Pancreas (tissue), 10 donors: ENCODE measurements at regions not wholly inside any gene's neighbourhood (a gene's known extent, or its start where the extent isn't known, plus 50 kb on each side); places are given as distances from the start of the nearest gene placed in this dataset.

ENCODE experiments used
- ATAC-seq, 4 donors: fragments of 200-7000 bp; cut with Tn5 transposase; one replicate each; pipeline versions ENCODE4 v1.8.0 to v1.9.1; 2020; ENCODE audit warnings: mild to moderate bottlenecking in 4 of 4, moderate library complexity in 4 of 4
- DNase-seq, 6 donors: peaks; one replicate each; pipeline ENCODE4 v3.0.0-alpha.2; 2020
- FAIRE-seq: peaks from 2 replicates; lab custom pipeline; 2012; peaks lifted over from hg19 to GRCh38; lab: Jason Lieb, UNC
- H3K27ac ChIP-seq, 4 donors: fragments of 200-600 bp; sonication (generic); 1 replicate in 3 of 4; 2 replicates in 1 of 4; pipeline versions ENCODE4 v1.5.0 to v1.8.0; 2020
- H3K27me3 ChIP-seq, 4 donors: fragments of 200-600 bp; one replicate each; pipeline ENCODE4 v1.8.0; 2021
- H3K36me3 ChIP-seq, 3 donors: fragments of 200-600 bp; sonication (generic) in 1 of 3; one replicate each; pipeline versions ENCODE4 v1.5.0 to v1.8.0; 2020 to 2021
- H3K4me1 ChIP-seq, 3 donors: fragments of 200-600 bp; one replicate each; pipeline ENCODE4 v1.8.0; 2021
- H3K4me3 ChIP-seq, 4 donors: fragments of 200-600 bp; sonication (generic) in 2 of 4; one replicate each; pipeline versions ENCODE4 v1.5.0 to v1.8.0; 2020 to 2021
- H3K9me3 ChIP-seq, 4 donors: fragments of 200-600 bp; one replicate each; pipeline ENCODE4 v1.8.0; 2021
- whole genome bisulfite sequencing, 2 donors: extraction: QIAGEN DNeasy Blood & Tissue Kit; methylation state at CpG; one replicate each; pipeline ENCODE4 v1.1.7; 2013; 5-methylcytosine and 5-hydroxymethylcytosine counted together
- intact Hi-C, 3 donors: fragments of 100-400 bp; cut with DNase I; formaldehyde crosslinking; loops; one replicate each; pipeline versions ENCODE4 v1.11.1 to v1.14.2; 2022
- TF ChIP-seq, protein P1 (sequence below), 4 donors: fragments of 200-600 bp; sonication (generic) in 3 of 4; IDR thresholded peaks; one replicate each; pipeline versions ENCODE4 v1.5.0 to v1.8.0; 2021; ENCODE audit warnings: antibody characterized with exemption in 4 of 4
- donor health status: healthy with polysubstance abuse.
- donor health status: DM: no; HTN: no; CAD: no; lungs with moderate emphysema.
- donor health status: DM: no; HTN: no; CAD: no.
- donor health status: control.
- donor health status: control.
- donor health status: Bipolar disorder and iron deficiency.
- donor health status: DM: yes; HTN: yes; CAD: no.
- donor health status: DM: no; HTN: no; CAD: no.
- donor health status: DM: no; HTN: no; CAD: no.
- donor health status: DM: yes; HTN: yes; CAD: no.

DNA sequence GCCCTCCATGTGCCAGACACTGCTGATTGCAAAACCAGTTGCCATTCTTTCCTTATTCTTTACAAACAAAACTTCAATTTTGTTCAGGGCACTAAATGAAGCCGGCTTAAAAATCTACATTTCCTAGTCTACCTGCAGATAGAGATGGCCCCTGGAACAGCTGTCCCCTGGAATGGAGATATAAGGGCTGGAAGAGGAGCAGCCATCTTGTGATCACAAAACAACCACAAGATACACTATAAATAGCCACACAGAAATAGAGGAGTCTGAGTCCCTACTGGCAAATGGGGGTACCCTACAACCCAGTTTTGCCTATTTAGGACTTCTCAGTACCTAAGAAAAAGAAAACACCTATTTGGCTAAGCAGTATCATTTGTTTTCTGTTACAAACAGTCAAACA is 115.9 kb upstream of the BEND6 start:
- Histone ChIP-seq H3K36me3 (no peaks in the 10 kb centered on the region), H3K4me3 (no peak overlapping the region), H3K27me3 (peaks cover 0 to 11% (median 4%) of the 10 kb centered on the region in 4 donors), H3K4me1 (no peaks in the 10 kb centered on the region), H3K9me3 (no peaks in the 10 kb centered on the region), H3K27ac (no peak overlapping the region)
- 65 to 77% methylated on average over 1 of the region's 1 CpG for WGBS, 2 donors
- FAIRE-seq (no peak), ATAC-seq (no peak), DNase-seq (no peak)
- intact Hi-C loops = no loop called here
- TF ChIP-seq, protein P1, sequence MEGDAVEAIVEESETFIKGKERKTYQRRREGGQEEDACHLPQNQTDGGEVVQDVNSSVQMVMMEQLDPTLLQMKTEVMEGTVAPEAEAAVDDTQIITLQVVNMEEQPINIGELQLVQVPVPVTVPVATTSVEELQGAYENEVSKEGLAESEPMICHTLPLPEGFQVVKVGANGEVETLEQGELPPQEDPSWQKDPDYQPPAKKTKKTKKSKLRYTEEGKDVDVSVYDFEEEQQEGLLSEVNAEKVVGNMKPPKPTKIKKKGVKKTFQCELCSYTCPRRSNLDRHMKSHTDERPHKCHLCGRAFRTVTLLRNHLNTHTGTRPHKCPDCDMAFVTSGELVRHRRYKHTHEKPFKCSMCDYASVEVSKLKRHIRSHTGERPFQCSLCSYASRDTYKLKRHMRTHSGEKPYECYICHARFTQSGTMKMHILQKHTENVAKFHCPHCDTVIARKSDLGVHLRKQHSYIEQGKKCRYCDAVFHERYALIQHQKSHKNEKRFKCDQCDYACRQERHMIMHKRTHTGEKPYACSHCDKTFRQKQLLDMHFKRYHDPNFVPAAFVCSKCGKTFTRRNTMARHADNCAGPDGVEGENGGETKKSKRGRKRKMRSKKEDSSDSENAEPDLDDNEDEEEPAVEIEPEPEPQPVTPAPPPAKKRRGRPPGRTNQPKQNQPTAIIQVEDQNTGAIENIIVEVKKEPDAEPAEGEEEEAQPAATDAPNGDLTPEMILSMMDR (IDR thresholded peaks at IDR 0.05) = no peak

DNA sequence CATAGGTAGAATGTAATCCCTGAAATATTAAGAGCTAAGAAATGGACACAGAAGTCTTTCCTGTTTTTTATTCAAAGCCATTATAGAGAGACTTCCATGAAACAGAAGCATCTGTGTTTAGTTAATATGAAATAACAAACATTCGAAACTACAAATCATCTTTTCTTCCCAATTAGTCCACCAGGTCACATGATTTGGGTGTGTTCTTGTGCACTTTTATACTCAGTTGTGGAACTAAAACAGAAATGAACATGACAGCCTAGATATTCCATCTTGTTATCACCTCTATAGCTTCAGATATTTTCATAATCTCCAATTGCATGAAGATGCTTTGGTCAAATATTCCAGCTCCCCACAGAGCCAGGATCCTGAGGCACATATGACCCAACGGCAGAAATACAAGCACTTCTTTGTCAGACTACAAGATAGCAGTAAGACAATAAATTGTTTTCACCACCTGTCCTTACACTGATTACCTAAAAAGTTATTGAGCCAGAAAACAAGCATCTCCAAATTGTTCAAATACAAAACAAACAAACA is 116.8 kb upstream of the BEND6 start:
- H3K27me3 ChIP-seq = peaks cover 0 to 11% (median 4%) of the 10 kb centered on the region in 4 donors
- ATAC-seq (no peak), DNase-seq (no peak), FAIRE-seq (no peak)
- WGBS, 2 donors = 40 to 44% methylated on average over 2 of the region's 2 CpGs
- TF ChIP-seq, protein P1 (IDR thresholded peaks at IDR 0.05) = no peak
- intact Hi-C loops = no loop called here
- no peaks in the 10 kb centered on the region for H3K9me3 ChIP-seq
- H3K27ac ChIP-seq = no peak overlapping the region
- H3K4me3 ChIP-seq = no peak overlapping the region
- no peaks in the 10 kb centered on the region for H3K4me1 ChIP-seq
- H3K36me3 ChIP-seq = no peaks in the 10 kb centered on the region

DNA sequence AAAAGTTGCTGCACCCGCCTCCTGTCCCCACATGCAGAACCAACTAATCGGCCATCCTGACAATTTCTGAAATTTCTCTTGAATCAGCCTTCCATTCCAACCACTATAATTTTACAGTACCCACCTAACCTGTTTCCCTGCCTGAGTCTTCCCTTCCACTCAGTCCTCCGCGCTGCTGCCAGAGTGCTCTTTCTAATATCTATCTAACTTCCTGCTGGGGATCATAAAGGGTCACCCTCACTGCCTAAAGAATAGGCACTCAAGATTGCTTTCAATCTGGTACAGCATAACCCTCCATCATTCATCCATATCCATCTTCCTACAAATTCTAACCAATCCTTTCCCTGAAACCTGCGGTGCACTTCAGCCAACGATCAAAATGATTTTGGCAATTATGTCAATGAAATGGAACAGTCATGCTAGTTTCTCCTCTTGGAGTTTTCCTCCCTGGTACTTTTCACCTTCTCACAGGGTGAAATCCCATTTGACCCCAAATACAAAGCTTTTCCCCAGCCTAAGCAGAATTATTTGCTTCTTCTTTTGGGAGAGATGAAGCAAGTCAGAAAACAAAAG is 117.5 kb upstream of the BEND6 start:
- WGBS, 2 donors = 69 to 73% methylated on average over 6 of the region's 6 CpGs
- no peaks in the 10 kb centered on the region for H3K9me3 ChIP-seq
- no peaks in the 10 kb centered on the region for H3K4me1 ChIP-seq
- no peaks in the 10 kb centered on the region for H3K36me3 ChIP-seq
- no peak for ATAC-seq
- H3K27me3 ChIP-seq = peaks cover 0 to 6% (median 4%) of the 10 kb centered on the region in 4 donors
- no peak overlapping the region for H3K4me3 ChIP-seq
- intact Hi-C loops = no loop called here
- H3K27ac ChIP-seq = no peak overlapping the region
- TF ChIP-seq, protein P1 (IDR thresholded peaks at IDR 0.05) = no peak
- DNase-seq = no peak
- FAIRE-seq = no peak

DNA sequence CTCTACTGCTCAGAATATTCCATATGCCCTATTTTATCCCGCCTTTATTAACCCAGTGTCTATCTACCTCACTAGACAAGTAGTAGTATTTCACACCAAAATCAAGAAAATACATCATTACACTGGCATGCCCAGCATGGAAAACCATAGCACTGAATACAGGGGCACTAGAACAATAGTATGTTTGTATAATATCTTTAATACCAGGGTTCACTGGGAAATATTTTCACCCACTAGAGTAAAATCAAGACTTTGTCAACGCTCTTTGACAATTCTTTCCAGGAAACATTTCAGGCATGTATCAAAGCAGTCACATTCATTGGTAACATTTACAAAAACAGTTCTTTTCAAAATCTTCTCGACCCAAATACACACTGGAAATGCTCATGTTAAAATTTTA is 119.3 kb upstream of the BEND6 start:
- Histone ChIP-seq H3K4me1 (no peaks in the 10 kb centered on the region), H3K27ac (no peak overlapping the region), H3K27me3 (peaks cover 0 to 4% (median 2%) of the 10 kb centered on the region in 4 donors), H3K4me3 (no peak overlapping the region), H3K9me3 (no peaks in the 10 kb centered on the region), H3K36me3 (no peaks in the 10 kb centered on the region)
- FAIRE-seq = no peak
- ATAC-seq = no peak
- TF ChIP-seq, protein P1 (IDR thresholded peaks at IDR 0.05) = no peak
- intact Hi-C loops = no loop called here
- 59 to 71% methylated on average over 3 of the region's 3 CpGs for WGBS, 2 donors
- DNase-seq = no peak

DNA sequence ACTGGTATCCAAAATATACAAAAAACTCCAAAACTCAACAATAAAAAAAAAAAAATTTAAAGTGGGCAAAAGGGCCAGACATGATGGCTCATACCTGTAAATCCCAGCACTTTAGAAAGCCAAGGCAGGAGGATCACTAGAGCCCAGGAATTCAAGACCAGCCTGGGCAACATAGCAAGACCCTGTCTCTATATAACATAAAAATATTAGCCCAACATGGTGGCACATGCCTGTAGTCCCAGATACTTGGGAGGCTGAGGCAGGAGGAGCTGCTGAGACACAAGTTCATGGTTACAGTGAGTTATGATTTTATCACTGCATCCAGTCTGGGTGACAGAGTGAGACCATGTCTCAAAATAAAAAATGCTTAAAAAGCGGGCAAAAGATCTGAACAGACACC is 121.0 kb upstream of the BEND6 start:
- no peak for DNase-seq
- no peak for FAIRE-seq
- Histone ChIP-seq H3K27me3 (peaks cover 0 to 4% (median 0%) of the 10 kb centered on the region in 4 donors), H3K4me3 (no peak overlapping the region), H3K9me3 (no peaks in the 10 kb centered on the region), H3K36me3 (no peaks in the 10 kb centered on the region), H3K4me1 (no peaks in the 10 kb centered on the region), H3K27ac (no peak overlapping the region)
- WGBS, 2 donors = 86 to 100% methylated on average over 1 of the region's 1 CpG
- ATAC-seq = no peak
- intact Hi-C loops = no loop called here
- TF ChIP-seq, protein P1 (IDR thresholded peaks at IDR 0.05) = no peak
